CD4-positive, alpha-beta T cell (primary cell): ENCODE measurements at regions not wholly inside any gene's neighbourhood (a gene's known extent, or its start where the extent isn't known, plus 50 kb on each side); places are given as distances from the start of the nearest gene placed in this dataset.

Experiments used
- ATAC-seq: fragments of 200-7000 bp; cut with Tn5 transposase; one replicate; pipeline ENCODE4 v1.10.0; 2022; ENCODE audit warnings: mild to moderate bottlenecking; ENCODE audit not compliant: poor library complexity
- CTCF ChIA-PET: fragments of 350-600 bp; sonication (Branson Sonifier 250); formaldehyde crosslinking; loops from one replicate; lab custom pipeline; 2021; ENCODE audit warnings: antibody characterized with exemption, inconsistent platforms; lab: Charles Lee
- POLR2A ChIA-PET: fragments of 350-600 bp; sonication (Branson Sonifier 250); formaldehyde crosslinking; loops from one replicate; lab custom pipeline; 2021; ENCODE audit warnings: antibody characterized with exemption, inconsistent platforms; lab: Charles Lee
- DNase-seq, 14 experiments: peaks; one replicate each; pipeline ENCODE4 v3.0.0-alpha.2; 2013 to 2020; ENCODE audit warnings: mixed read lengths in 2 of 14
- H3K27ac ChIP-seq, 2 donors: one replicate each; pipeline versions ENCODE4 v1.5.1 to v1.7.0; 2013; ENCODE audit warnings: low read length in 2 of 2, low read depth in 1 of 2, mild to moderate bottlenecking in 1 of 2
- H3K27me3 ChIP-seq, 2 experiments: 1 replicate in 1 of 2; 2 replicates in 1 of 2; pipeline versions ENCODE4 v1.6.1 to v1.7.0; 2013; ENCODE audit warnings: low read length in 2 of 2, control low read depth in 1 of 2, mild to moderate bottlenecking in 1 of 2, moderate library complexity in 1 of 2; ENCODE audit not compliant: insufficient read depth in 2 of 2, control insufficient read depth in 1 of 2
- H3K36me3 ChIP-seq: one replicate; pipeline ENCODE4 v1.6.1; 2013; ENCODE audit warnings: low read length, control low read depth; ENCODE audit not compliant: insufficient read depth
- H3K4me1 ChIP-seq: one replicate; pipeline ENCODE4 v1.6.1; 2013; ENCODE audit warnings: low read length, control low read depth; ENCODE audit not compliant: insufficient read depth
- H3K4me3 ChIP-seq: one replicate; pipeline ENCODE4 v1.5.1; 2013; ENCODE audit warnings: mild to moderate bottlenecking, low read length, moderate library complexity
- H3K9me3 ChIP-seq, 2 experiments: 1 replicate in 1 of 2; 2 replicates in 1 of 2; pipeline versions ENCODE4 v1.6.1 to v1.7.0; 2013; ENCODE audit warnings: low read length in 2 of 2, mild to moderate bottlenecking in 2 of 2, control low read depth in 1 of 2, moderate library complexity in 1 of 2; ENCODE audit not compliant: control insufficient read depth in 1 of 2, insufficient read depth in 1 of 2
- H3K27ac Mint-ChIP-seq: one replicate; pipeline ENCODE4 v1.8.0; 2020; ENCODE audit warnings: mixed read lengths
- H3K27me3 Mint-ChIP-seq: one replicate; pipeline ENCODE4 v1.8.0; 2021; ENCODE audit warnings: mixed read lengths
- H3K36me3 Mint-ChIP-seq: one replicate; pipeline ENCODE4 v1.8.0; 2021; ENCODE audit warnings: low read depth, mixed read lengths
- H3K4me1 Mint-ChIP-seq: one replicate; pipeline ENCODE4 v1.8.0; 2021; ENCODE audit warnings: low read depth, mixed read lengths
- H3K4me3 Mint-ChIP-seq: one replicate; pipeline ENCODE4 v1.8.0; 2020; ENCODE audit warnings: mild to moderate bottlenecking, mixed read lengths
- H3K9me3 Mint-ChIP-seq: one replicate; pipeline ENCODE4 v1.8.0; 2020; ENCODE audit warnings: mixed read lengths
- CTCF ChIP-seq: fragments of 200-600 bp; IDR thresholded peaks from one replicate; pipeline ENCODE4 v1.8.0; 2022; ENCODE audit warnings: antibody characterized with exemption, mild to moderate bottlenecking
- intact Hi-C, 2 experiments: fragments of 100-400 bp; cut with DNase I in 1 of 2; cut with micrococcal nuclease in 1 of 2; formaldehyde crosslinking; loops; one replicate each; pipeline versions ENCODE4 v1.15.1 to v1.9.0; 2023 to 2025; cut with DNase I, micrococcal nuclease

DNA sequence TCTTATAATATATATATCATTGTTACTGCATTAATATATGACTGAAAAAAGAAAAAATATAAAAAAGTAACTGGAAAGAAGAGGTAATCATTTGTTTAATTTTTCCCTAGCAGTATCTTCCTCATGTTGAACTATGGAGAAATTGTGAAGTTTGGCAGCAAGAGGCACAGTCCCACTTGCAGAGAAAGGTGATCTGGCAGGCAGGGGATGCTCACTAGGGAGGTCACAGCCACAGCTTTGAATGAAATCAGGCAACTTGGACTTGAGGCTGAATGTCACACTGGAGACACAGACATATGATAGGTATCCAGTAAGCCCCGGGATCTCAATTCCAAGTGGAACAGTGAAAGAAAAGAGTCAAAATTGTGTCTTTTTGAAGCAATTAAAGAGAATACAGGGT, 149.9 kb upstream of the RORA start:
- no peak for DNase-seq
- no peak for ATAC-seq
- H3K9me3 Mint-ChIP-seq, result no peaks in the 10 kb centered on the region
- H3K36me3 Mint-ChIP-seq, result no peaks in the 10 kb centered on the region
- H3K9me3 ChIP-seq, result no peaks in the 10 kb centered on the region
- H3K27ac Mint-ChIP-seq, result no peak overlapping the region
- no peaks in the 10 kb centered on the region for H3K36me3 ChIP-seq
- no peaks in the 10 kb centered on the region for H3K4me1 Mint-ChIP-seq
- peaks cover 5 to 7% of the 10 kb centered on the region in 2 experiments for H3K27me3 ChIP-seq
- no peak overlapping the region for H3K27ac ChIP-seq
- no peaks in the 10 kb centered on the region for H3K4me1 ChIP-seq
- intact Hi-C loops, result no loop called here
- no peak overlapping the region for H3K4me3 ChIP-seq
- TF ChIP-seq CTCF, result no peak
- POLR2A ChIA-PET, result no interaction called here
- no peak overlapping the region for H3K4me3 Mint-ChIP-seq
- CTCF ChIA-PET, result no interaction called here
- H3K27me3 Mint-ChIP-seq, result peaks cover 6% of the 10 kb centered on the region

- no peak for DNase-seq
- no peaks in the 10 kb centered on the region for H3K9me3 ChIP-seq
- intact Hi-C loops, result no loop called here
- H3K4me3 ChIP-seq, result no peak overlapping the region
- Mint-ChIP-seq H3K27me3 (peaks cover 6% of the 10 kb centered on the region), H3K9me3 (no peaks in the 10 kb centered on the region), H3K27ac (no peak overlapping the region), H3K4me3 (no peak overlapping the region), H3K4me1 (no peaks in the 10 kb centered on the region), H3K36me3 (no peaks in the 10 kb centered on the region)
- no peaks in the 10 kb centered on the region for H3K4me1 ChIP-seq
- H3K27me3 ChIP-seq, result peaks cover 5 to 7% of the 10 kb centered on the region in 2 experiments
- H3K27ac ChIP-seq, result no peak overlapping the region
- CTCF ChIA-PET, result no interaction called here
- no peak for TF ChIP-seq CTCF
- POLR2A ChIA-PET, result no interaction called here
- ATAC-seq, result no peak
- H3K36me3 ChIP-seq, result no peaks in the 10 kb centered on the region
These were observed 147.9 kb upstream of the RORA start for GRCh38 chr15:61376961-61377360.

DNA sequence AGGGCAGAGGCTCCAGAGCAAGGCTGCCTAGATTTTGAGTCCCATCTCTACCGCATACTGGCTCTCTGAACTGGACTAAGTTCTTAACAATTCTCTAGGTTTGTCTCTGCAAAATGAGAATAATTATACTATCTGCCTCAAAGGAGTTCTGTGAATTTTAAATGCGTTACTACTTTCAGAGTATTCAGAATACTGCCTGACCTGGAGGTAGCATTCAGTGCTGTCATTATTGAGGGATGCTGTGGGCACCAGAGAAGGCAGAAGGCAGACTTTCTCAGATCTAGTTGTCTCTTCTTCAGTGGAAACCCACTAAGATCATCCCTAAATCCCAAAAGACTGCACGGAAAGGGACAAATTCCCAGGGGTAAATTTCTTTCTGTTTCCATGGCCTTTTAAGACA, 147.4 kb upstream of the RORA start:
- peaks cover 6% of the 10 kb centered on the region for H3K27me3 Mint-ChIP-seq
- DNase-seq, result no peak
- Histone ChIP-seq H3K27me3 (peaks cover 7% of the 10 kb centered on the region in 2 experiments), H3K9me3 (no peaks in the 10 kb centered on the region), H3K36me3 (no peaks in the 10 kb centered on the region), H3K4me1 (no peaks in the 10 kb centered on the region), H3K4me3 (no peak overlapping the region), H3K27ac (no peak overlapping the region)
- TF ChIP-seq CTCF, result no peak
- ChIA-PET CTCF (no interaction called here), POLR2A (no interaction called here)
- ATAC-seq, result no peak
- no peaks in the 10 kb centered on the region for H3K9me3 Mint-ChIP-seq
- H3K4me3 Mint-ChIP-seq, result no peak overlapping the region
- H3K27ac Mint-ChIP-seq, result no peak overlapping the region
- intact Hi-C loops, result no loop called here
- no peaks in the 10 kb centered on the region for H3K36me3 Mint-ChIP-seq
- H3K4me1 Mint-ChIP-seq, result no peaks in the 10 kb centered on the region
